Endothelial cell of umbilical vein (primary cell): ENCODE measurements at regions not wholly inside any gene's neighbourhood (a gene's known extent, or its start where the extent isn't known, plus 50 kb on each side); places are given as distances from the start of the nearest gene placed in this dataset.

Source experiments
- BruUV-seq: library from RNA; stranded (reverse); fragments of 400-500 nt; replicated peaks from 2 replicates; lab custom pipeline; 2021; lab: Mats Ljungman, UMichigan
- CTCF ChIA-PET: fragments of 300-600, 350-600 bp; sonication (Branson Sonifier 250); formaldehyde crosslinking; loops from one replicate; lab custom pipeline; 2021; ENCODE audit warnings: antibody characterized with exemption, inconsistent platforms; lab: Charles Lee
- POLR2A ChIA-PET: fragments of 300-600, 350-600 bp; sonication (Branson Sonifier 250); formaldehyde crosslinking; loops from one replicate; lab custom pipeline; 2021; ENCODE audit warnings: antibody characterized with exemption, inconsistent platforms; lab: Charles Lee
- DNase-seq: peaks from one replicate; pipeline ENCODE4 v3.0.0-alpha.2; 2011; ENCODE audit warnings: low read depth, low spot score
- FAIRE-seq: peaks from 2 replicates; lab custom pipeline; 2011; peaks lifted over from hg19 to GRCh38; lab: Jason Lieb, UNC
- H2AFZ ChIP-seq: 2 replicates; pipeline ENCODE4 v1.6.0; 2012; ENCODE audit warnings: low read depth, low read length, control low read depth, inconsistent platforms
- H3K27ac ChIP-seq: 2 replicates; pipeline ENCODE4 v1.5.1; 2011; ENCODE audit warnings: low read depth, mild to moderate bottlenecking, control low read depth, low read length, moderate library complexity; ENCODE audit not compliant: insufficient read depth
- H3K27me3 ChIP-seq, 2 experiments: 2 replicates each; pipeline versions ENCODE4 v1.6.0 to v1.6.1; 2011; ENCODE audit warnings: low read length in 2 of 2, mixed read lengths in 1 of 2; ENCODE audit not compliant: control insufficient read depth in 2 of 2, insufficient read depth in 2 of 2
- H3K36me3 ChIP-seq, 2 experiments: 2 replicates in 1 of 2; 3 replicates in 1 of 2; pipeline ENCODE4 v1.5.1; 2011; ENCODE audit warnings: low read length in 2 of 2, mild to moderate bottlenecking in 1 of 2, moderate library complexity in 1 of 2; ENCODE audit not compliant: control insufficient read depth in 2 of 2, insufficient read depth in 2 of 2; ENCODE audit errors: extremely low read depth in 1 of 2
- H3K4me1 ChIP-seq: 3 replicates; pipeline ENCODE4 v1.5.1; 2011; ENCODE audit warnings: mild to moderate bottlenecking, low read length; ENCODE audit not compliant: control insufficient read depth, insufficient read depth; ENCODE audit errors: extremely low read depth
- H3K4me2 ChIP-seq: 2 replicates; pipeline ENCODE4 v1.6.1; 2011; ENCODE audit warnings: low read length, control low read depth, mixed read lengths; ENCODE audit not compliant: insufficient read depth
- H3K4me3 ChIP-seq, 3 experiments: fragments of 200-600 bp in 1 of 3; sonication (generic), shearing (Covaris generic) in 1 of 3; replicated peaks in 1 of 3; 2 replicates each; pipeline ENCODE4 v1.5.1; 2011 to 2016; ENCODE audit warnings: control low read depth in 3 of 3, low read length in 3 of 3, mild to moderate bottlenecking in 2 of 3, inconsistent platforms in 1 of 3, low read depth in 1 of 3, moderate library complexity in 1 of 3; ENCODE audit not compliant: insufficient read depth in 1 of 3
- H3K79me2 ChIP-seq: 2 replicates; pipeline ENCODE4 v1.6.0; 2012; ENCODE audit warnings: low read length, inconsistent platforms; ENCODE audit not compliant: control insufficient read depth, insufficient read depth
- H3K9ac ChIP-seq: replicated peaks from 2 replicates; pipeline ENCODE3; 2011; ENCODE audit warnings: low read length, control low read depth; ENCODE audit not compliant: insufficient read depth; ENCODE audit errors: extremely low read depth
- H3K9me1 ChIP-seq: replicated peaks from 3 replicates; pipeline ENCODE4 v1.6.0; 2011; ENCODE audit warnings: mild to moderate bottlenecking, low read length; ENCODE audit not compliant: control insufficient read depth, insufficient read depth; ENCODE audit errors: extremely low read depth
- H3K9me3 ChIP-seq: replicated peaks from 2 replicates; pipeline ENCODE4 v1.5.1; 2012; ENCODE audit warnings: low read length, inconsistent platforms; ENCODE audit not compliant: control insufficient read depth, insufficient read depth
- H4K20me1 ChIP-seq: replicated peaks from 2 replicates; pipeline ENCODE3; 2011; ENCODE audit warnings: mild to moderate bottlenecking, low read length; ENCODE audit not compliant: control insufficient read depth, insufficient read depth; ENCODE audit errors: extremely low read depth
- EZH2 ChIP-seq: IDR thresholded peaks from 2 replicates; pipeline ENCODE4 v1.6.1; 2012; ENCODE audit warnings: borderline replicate concordance, low read depth, mild to moderate bottlenecking, moderate library complexity, low read length, inconsistent platforms; ENCODE audit not compliant: severe bottlenecking
- GATA2 ChIP-seq: IDR thresholded peaks from 2 replicates; pipeline ENCODE4 v1.7.0; 2011; ENCODE audit warnings: low read depth, mild to moderate bottlenecking, moderate library complexity, mixed read lengths, low read length; ENCODE audit not compliant: insufficient read length, insufficient read depth
- JUN ChIP-seq: IDR thresholded peaks from 2 replicates; pipeline ENCODE4 v1.6.1; 2011; ENCODE audit warnings: borderline replicate concordance, low read depth; ENCODE audit not compliant: insufficient read length, insufficient read depth
- MYC ChIP-seq: IDR thresholded peaks from one replicate; pipeline ENCODE4 v1.6.1; 2011; ENCODE audit warnings: mild to moderate bottlenecking, low read depth, low read length
- POLR2AphosphoS5 ChIP-seq: IDR thresholded peaks from 2 replicates; pipeline ENCODE4 v1.6.1; 2012; ENCODE audit warnings: low read depth, mild to moderate bottlenecking, control low read depth, low read length, moderate library complexity; ENCODE audit not compliant: insufficient read depth
- dilution Hi-C: fragments of 300-500 bp; cut with MboI; formaldehyde crosslinking; loops from one replicate; pipeline ENCODE4 v1.15.0; 2019; ENCODE audit warnings: low sequenced_read_pairs; ENCODE audit not compliant: extremely low pct_ligation_motif_present
- intact Hi-C: fragments of 100-400 bp; cut with micrococcal nuclease; formaldehyde crosslinking; loops from one replicate; pipeline ENCODE4 v1.10.0; 2022
- TF ChIP-seq, protein P1 (sequence below): IDR thresholded peaks from 2 replicates; pipeline ENCODE4 v1.6.1; 2011; ENCODE audit not compliant: insufficient read depth, insufficient read length
- TF ChIP-seq, protein P2 (sequence below), 2 donors: IDR thresholded peaks; 1 replicate in 1 of 2; 2 replicates in 1 of 2; pipeline ENCODE4 v1.5.1; 2011; ENCODE audit warnings: low read length in 2 of 2, mild to moderate bottlenecking in 2 of 2, moderate library complexity in 2 of 2, control low read depth in 1 of 2, inconsistent platforms in 1 of 2, low read depth in 1 of 2; ENCODE audit not compliant: insufficient read depth in 1 of 2; ENCODE audit errors: extremely low read depth in 1 of 2

DNA sequence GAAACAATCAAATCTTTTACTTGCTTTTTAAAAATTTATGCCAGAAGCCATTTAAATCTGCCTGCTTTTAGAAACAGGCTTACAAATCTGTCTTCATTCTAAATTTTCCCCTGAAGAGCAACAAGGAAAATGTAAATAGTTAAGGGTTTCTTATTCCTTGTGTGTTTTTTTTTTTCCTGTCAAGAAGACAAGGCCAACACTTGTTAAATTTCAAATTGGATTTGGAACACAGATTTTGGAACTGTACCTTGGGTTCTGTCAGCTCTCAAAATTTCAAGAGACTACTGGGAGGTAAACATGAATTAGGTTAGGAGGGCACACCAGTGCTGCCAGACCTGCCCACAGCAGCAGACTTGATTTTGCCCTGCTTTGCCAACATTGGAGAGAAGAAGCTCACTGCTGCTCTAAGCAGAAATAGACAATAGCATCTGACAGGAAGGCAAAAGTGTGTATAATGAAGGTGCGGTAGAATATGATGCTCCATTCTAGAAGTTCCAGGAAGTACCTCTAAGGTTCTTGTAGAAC lies 121.7 kb downstream of the NHLRC3 start:
- FAIRE-seq (no peak), DNase-seq (no peak)
- dilution Hi-C loops (no loop called here), intact Hi-C loops (no loop called here)
- POLR2A ChIA-PET, result no interaction called here
- Histone ChIP-seq H3K9me3 (no peaks in the 10 kb centered on the region), H3K27me3 (peaks cover 5 to 10% of the 10 kb centered on the region in 2 experiments), H3K79me2 (no peaks in the 10 kb centered on the region), H2AFZ (no peak overlapping the region), H3K4me2 (no peak overlapping the region), H3K9me1 (no peaks in the 10 kb centered on the region), H4K20me1 (no peaks in the 10 kb centered on the region), H3K9ac (no peak overlapping the region), H3K4me3 (no peak overlapping the region), H3K27ac (no peak overlapping the region), H3K4me1 (no peaks in the 10 kb centered on the region), H3K36me3 (no peaks in the 10 kb centered on the region)
- BruUV-seq, result no TSS peak
- TF ChIP-seq GATA2 (no peak), POLR2AphosphoS5 (no peak), EZH2 (no peak), MYC (no peak), JUN (no peak)
- TF ChIP-seq, protein P1, sequence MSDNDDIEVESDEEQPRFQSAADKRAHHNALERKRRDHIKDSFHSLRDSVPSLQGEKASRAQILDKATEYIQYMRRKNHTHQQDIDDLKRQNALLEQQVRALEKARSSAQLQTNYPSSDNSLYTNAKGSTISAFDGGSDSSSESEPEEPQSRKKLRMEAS, result no peak
- TF ChIP-seq, protein P2, sequence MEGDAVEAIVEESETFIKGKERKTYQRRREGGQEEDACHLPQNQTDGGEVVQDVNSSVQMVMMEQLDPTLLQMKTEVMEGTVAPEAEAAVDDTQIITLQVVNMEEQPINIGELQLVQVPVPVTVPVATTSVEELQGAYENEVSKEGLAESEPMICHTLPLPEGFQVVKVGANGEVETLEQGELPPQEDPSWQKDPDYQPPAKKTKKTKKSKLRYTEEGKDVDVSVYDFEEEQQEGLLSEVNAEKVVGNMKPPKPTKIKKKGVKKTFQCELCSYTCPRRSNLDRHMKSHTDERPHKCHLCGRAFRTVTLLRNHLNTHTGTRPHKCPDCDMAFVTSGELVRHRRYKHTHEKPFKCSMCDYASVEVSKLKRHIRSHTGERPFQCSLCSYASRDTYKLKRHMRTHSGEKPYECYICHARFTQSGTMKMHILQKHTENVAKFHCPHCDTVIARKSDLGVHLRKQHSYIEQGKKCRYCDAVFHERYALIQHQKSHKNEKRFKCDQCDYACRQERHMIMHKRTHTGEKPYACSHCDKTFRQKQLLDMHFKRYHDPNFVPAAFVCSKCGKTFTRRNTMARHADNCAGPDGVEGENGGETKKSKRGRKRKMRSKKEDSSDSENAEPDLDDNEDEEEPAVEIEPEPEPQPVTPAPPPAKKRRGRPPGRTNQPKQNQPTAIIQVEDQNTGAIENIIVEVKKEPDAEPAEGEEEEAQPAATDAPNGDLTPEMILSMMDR (IDR thresholded peaks at IDR 0.05; ENCODE audit: extremely low read depth in 1 of 2, insufficient read depth in 1 of 2, low read depth in 1 of 2, low read length in 2 of 2), result no peak
- CTCF ChIA-PET, result interaction anchor here (0.9 kb wide), 1 partner anchor 456 kb away, joined by 3 read pairs; no protein-coding TSS in a partner anchor
